NCI-H2029 treated with DMSO at 0.1 percent for 48 hours (cell line): ENCODE measurements at regions not wholly inside any gene's neighbourhood (a gene's known extent, or its start where the extent isn't known, plus 50 kb on each side); places are given as distances from the start of the nearest gene placed in this dataset.

Experiments used
- DNase-seq: peaks from one replicate; lab custom pipeline; 2025; lab: John Stamatoyannopoulos, UW

DNA sequence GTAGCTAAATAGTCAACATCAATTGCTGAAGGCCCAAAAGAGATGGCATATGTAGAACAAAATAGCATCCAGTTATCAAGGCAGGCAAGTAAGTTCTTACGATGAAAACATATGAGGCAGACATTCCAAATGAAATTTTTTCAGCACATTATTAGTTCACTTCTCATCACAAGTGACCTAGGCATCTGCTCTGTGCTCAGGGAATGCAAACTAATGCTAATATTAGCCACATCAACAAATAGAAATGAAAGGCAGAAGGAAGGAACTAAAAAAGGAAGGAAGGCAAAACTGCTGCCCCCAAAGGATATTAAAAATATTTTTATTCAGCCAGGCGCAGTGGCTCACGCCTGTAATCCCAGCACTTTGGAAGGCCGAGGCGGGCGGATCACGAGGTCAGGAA lies 51.2 kb upstream of the ROCK1 start:
- DNase-seq, result no peak

DNA sequence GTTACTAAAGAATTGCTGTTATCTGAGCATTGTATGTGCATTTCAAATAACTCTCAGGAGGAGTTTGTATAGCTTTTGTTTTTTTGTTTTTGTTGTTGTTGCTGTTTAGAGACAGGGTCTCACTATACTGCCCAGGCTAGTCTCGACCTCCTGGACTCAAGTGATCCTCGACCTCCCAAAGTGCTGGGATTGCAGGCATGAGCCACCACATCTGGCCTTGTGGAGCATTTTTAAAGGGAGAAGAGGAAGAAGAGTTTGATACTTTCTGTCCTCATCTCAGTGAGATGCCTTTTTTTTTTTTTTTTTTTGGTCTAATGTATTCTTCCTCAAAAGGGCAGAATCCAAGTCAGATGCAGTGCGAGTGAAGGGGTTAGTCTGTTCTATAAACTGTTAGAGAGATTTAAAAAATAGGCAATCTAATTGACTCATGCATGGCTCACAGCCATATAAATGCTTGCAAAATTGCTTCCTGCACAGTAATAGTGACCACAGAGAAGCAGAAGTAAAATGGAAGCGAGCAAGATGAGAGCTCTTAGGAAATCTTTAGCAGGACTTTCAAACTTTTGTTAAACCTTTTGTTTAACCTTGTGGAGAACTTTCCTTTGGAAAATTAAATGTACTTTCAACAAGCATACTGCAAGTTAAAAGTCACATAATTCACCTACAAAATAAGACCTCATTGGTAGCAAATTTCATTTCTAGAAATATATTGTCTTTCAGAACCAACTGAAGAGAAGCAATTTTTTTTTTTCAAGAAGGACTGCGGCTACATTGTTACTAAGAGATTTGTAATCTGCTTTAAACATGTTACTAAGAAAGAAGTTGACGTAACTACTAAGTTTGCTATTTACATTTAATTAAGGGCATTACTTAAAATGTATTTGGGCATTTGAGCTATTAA lies 52.3 kb upstream of the ROCK1 start:
- DNase-seq, result no peak

DNA sequence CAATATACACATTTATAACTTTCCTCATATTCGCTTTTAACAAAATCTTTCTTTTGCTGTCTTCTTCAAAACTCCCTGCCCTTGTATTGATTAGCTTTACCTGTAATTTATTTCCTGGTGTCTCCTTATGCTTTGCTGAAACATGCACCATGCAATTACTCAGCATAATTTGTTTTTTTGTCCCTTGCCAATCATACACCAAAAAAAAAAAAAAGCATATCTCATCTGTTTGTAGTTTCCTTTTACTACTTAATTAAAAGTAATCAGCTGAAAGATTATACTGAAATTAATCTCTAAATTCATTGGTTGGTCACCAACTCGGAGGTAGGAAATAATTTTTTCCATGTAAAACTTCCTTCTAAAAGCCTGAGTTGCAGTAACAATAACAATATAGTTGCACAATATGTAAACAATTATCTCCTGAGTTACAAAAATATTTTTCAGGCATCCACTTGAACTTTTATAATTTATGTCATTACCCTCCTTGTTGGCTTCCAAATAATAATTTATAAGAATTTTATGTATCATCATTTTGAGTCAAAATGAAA lies 53.0 kb upstream of the ROCK1 start:
- DNase-seq, result no peak

DNA sequence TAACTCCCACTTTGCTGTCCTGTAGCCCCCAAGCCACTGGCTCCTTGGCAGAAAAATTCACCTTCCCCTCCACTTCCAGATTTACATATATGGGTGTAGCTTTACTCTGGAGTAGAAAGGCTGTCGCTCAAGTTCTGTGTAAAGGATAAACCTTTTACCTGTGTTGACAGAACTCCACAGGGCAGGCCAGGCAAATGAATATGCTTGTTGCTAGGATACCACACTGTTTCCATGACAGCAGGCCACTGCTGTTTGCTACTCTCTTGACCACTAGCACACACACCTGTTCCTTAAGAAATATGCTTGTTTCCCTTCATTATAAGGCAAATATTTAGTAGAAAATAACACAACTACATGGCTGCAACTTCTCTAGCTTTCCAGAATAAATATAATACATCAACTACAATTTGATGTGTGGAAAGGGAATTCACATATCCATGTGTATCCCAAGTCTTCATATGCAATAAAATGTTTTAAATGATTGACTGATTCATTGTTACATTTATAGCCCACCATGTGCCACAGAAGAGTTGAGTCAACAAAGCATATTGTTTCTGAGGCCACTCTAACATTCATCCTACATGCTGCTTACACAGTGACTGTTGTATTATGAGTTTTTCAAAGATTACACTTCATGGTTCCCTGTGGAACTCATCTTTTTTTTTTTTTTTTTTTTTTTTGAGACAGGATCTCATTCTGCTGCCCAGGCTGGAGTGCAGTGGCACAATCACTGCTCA lies 56.2 kb upstream of the ROCK1 start:
- DNase-seq, result peak; percentile 74

DNA sequence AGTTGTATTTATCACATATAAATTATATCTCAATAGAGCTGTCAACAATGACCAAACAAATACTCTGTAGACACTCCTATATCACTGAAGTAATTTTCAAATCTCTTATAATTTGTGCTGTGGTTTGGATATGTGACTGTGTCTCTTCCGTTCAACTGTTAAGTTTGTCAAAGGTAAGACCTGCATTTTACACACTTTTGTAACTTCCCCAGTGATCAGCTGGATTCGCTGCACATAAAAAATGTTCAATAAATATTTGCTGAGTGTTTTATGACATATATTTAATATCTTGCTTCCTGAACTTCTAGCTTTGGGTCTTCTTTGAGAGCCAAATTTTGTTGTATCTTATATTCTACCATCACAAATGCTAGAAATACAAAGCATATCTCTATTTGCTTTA lies 57.3 kb upstream of the ROCK1 start:
- no peak for DNase-seq

DNA sequence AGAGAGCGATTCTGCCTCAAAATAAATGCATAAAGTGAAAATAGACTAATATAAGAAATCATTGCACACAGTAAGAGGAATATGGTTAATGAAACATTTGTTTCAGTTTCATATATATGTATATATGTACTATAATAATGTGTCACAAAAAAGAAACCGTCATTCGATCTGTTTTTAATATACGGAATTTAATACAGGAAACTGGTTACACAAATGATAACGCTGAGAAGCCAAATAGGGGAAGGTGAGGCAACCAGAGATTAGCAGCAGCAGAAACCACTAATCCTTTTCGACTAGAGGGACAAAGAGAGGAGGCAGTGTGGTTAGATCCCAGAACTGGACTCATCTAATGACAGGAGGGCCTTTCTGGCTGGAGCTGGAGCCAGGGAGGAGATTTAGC lies 64.2 kb upstream of the GREB1L start:
- DNase-seq, result no peak

DNA sequence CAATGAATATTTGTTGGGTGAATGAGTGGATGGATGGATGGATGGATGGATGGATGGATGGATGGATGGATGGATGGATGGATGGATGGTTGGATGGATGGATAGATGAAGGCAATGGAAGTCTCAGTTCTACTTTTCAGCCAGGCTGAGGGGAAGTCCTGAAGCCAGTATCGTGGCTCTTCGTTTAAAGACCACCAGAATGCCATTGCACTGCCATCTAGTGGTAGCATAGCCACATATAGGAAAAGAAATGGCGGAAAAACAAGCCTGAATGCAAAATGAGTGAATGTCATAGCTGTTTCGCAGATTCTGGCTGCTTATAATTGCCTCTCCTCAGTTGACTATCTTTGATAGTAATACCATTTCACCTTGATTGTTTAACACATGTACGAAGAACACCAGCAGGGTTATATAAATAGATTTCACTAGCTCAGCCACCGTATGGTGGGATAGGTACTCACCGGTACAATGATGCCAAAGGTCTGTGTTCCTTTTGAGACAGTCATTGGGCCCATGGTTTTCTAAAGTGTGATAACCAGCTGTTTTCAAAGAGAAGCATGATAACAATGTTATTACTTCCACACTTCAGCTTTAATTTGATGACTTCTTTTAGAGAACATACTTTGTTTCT lies 62.3 kb upstream of the GREB1L start:
- peak; percentile 7 for DNase-seq

DNA sequence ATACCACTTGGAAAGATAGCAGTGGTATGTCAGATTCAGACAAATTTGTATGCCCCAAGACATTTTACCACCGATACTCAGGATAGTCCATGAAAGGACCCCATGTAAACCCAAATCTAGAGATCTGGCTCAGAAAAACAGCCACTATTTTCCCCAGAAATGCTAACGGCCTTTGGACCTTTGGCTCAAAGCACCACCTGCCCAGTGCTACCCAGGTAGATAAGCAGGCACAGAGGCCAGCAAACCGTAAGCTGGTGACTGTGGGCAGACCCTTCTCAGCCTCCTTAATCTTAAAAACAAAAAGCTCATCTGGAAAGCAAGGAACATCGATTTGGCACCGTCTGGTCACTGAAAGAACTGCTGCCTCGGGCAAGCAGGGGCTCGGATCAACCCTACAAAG lies 61.4 kb upstream of the GREB1L start:
- no peak for DNase-seq

DNA sequence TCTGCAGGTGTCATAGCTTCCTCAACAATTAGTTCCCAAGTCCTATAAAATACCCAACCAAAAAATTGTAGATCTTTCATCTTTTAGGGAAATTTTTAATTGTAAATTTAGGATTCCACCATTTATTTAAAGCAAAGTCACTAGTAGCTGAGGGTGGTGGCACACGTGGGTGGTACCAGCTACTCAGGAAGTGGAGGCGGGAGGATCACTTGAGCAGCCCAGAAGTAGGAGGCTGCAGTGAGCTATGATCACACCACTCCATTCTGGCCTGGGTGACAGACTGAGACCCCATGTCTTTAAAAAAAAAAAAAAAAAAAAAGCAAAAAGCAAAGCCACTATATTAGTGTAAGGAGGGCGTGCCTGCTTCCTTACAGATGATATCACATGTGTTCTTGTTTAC lies 60.3 kb upstream of the GREB1L start:
- no peak for DNase-seq

DNA sequence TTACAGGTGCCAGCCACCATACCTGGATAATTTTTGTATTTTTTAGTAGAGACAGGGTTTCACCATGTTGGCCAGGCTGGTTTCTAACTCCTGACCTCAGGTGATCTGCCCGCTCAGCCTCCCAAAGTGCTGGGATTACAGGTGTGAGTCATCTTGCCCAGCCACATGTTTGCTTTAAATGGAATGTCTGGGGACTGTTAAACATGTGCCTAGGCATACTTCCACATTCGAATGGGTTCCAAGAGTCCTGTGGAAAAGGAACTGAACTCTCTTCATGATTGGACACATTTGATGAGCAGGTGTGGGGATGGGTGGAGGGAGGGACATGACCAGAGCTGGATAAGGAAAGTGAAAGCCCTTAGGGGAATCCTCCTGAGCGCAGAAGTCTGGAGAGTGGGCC lies 58.4 kb upstream of the GREB1L start:
- no peak for DNase-seq

DNA sequence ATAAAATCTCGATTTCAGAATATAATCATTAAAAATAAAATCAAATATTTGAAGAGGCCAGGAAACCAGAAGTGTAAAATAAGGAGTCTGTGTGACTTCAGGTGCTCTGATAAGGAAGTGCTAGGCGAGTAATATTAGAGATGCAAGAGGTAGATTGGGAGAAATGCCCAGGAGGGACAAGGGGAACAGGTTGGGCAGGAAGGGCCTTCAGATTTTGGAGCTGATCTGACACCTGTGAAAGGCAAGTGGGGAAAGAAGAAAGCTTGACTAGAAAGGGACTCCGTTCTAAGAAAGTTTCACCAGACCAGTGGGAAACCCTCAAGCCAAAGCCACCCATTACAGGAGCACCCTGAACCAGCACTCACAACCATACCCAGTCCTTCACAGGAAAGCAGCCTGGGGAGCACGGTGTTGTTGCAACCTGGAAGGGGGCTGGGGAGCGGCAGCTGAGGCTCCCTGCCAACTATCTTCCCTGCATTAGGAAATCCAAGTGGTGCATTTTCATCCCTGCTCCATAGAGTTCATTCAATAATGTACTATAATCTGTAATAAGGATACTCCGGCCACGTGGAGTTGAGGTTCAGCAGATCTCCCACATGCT lies 57.5 kb upstream of the GREB1L start:
- DNase-seq, result no peak

DNA sequence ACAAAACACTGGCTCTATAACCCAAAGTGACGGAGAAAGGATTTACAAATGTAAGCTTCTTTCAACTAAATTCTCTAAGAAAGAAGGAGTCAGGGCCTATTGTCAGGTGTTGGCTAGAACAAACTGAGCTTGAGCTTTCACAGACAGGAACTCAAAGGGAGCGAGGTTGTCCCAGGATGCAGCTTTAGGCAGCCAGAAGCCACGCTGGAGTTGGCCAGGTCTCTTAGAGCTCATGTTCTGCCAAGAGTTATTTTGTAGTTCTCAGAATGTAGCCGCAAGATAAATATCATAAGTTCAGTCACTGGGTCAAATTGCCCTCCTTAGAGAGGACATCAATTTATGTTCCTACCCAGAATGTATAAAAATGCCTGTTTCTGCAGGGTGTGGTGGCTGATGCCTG lies 54.1 kb upstream of the GREB1L start:
- no peak for DNase-seq

DNA sequence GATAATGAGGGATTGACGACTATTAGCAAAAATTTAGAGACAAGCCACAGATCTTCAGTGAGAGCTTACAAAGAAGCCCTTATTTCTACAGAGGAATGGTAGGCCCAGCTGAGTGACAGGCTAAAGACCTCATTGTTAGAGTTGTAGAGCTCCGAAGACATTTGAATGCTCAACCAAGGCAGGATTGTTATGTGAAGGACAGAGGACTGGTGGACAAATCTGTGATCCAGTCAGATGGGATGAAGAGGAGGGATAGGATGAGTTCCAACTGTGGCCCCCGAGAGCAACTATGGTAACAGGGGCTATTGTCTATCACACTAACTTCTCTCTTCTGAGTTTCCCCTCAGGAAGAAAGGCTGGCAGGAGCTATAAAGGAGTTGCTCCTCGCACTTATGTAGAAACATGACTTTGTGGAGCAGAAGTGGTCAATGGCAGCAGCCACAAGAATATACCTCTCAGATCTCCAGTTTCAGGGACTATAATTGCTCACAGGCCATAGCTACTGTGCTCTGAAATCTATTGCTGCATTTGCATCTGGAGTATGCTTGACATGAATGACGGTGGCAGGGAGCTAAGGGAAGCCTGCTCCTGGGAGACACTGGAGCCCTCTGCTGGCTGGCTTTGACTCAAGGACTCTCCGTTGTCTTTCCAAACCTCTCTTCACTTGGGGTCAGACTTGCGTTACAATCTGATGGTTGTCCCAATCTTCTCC lies 50.3 kb upstream of the GREB1L start:
- peak; percentile 16 for DNase-seq
